DMS114 treated with DMSO at 0.1 percent for 48 hours (cell line): ENCODE measurements at regions not wholly inside any gene's neighbourhood (a gene's known extent, or its start where the extent isn't known, plus 50 kb on each side); places are given as distances from the start of the nearest gene placed in this dataset.

Source experiments
- DNase-seq: peaks from one replicate; lab custom pipeline; 2025; ENCODE audit not compliant: unreplicated experiment; lab: John Stamatoyannopoulos, UW

DNA sequence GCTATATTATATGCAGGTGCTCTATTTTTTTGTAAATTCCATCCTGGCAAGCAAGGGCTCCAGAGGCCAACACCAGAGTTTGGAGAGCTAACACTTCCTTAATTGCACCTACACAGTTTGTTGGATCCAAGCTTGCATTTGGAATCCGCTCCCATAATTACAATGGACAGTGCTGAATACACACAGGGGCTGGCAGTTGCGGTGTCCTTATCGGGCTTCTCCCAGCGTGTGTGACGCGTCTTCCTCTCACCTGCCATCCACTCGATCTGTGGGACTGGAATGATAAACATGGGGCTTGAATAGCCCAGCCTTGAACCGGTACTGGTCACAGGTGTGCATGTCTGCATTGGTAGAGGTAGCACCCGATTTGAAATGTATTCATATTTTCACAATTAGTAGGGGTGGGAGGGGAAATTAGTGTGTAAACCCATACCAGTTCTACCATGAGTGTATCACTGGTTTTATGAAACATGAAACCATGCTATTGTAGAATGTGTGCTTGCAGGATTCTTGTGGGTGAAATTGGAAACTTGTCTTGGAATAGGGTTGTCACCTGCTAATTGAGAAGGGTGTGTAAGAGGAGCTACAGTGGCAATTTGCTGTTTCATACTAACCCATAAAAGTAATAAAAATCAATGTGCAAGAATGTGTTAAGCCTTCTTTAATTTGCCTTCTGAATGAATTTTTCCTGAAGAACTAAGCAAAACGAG lies 316.5 kb downstream of the WDR11 start:
- DNase-seq: no peak

- no peak for DNase-seq
These were observed 317.5 kb downstream of the WDR11 start for GRCh38 chr10:121168545-121169216.

- no peak for DNase-seq
These were observed 318.2 kb downstream of the WDR11 start for GRCh38 chr10:121169406-121169805.

- no peak for DNase-seq
These were observed 320.9 kb downstream of the WDR11 start for GRCh38 chr10:121171825-121172787.

DNA sequence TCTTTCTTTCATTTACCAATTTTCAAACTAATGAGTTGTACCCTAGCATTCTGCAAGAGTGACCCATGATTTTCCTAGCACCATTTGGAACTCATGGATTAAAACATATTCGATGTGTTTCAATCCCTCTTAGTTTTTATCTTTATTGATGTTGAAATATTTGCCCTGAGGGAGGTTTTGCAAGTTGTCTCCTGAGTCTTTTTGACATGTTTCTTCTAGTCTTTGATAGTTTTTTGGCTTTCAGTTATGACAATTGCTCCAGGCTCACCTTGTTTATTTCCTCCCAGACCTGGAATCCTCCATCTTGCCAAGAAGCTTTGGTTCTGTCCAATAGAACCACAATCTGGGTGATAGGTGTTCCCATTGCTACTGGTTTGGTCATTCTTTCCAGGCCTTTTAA lies 327.8 kb downstream of the WDR11 start:
- DNase-seq: no peak

DNA sequence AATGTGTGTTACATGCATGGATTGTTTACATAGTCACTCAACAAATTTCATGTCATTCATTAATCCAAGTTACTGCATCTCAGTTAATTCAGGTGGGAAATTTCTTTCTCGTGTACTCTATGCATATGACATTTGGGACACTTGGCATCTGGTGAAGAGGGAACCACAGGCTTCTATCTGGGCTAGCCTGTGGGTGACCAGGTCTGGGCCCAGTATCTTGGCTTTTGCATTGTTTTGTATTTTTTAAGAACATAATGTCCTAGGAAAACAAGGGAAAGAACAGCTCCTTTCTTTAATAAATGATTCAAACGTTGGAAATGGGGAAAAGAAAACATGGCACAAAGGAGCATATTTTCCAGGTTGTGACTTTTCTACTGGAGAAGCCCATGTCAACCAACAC lies 331.1 kb downstream of the WDR11 start:
- DNase-seq: no peak

DNA sequence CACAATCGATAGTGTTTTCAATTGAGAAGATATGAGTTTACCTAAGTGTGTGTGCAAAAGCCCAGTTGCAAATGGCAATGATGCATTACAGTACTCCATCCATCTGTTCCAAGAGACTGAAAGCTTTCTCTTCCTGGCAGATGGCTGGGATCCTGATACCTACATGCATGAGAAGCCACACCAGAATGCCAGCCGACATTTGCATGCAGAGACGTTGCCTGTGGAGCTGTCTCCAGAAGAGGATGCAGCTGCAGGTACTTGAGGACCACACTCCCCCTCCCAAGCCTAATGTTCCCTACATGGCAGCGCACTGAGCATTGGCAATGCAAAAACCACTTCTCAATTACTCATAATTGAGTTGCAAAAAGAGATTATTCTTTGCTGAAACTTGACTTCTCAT lies 332.1 kb downstream of the WDR11 start:
- no peak for DNase-seq

DNA sequence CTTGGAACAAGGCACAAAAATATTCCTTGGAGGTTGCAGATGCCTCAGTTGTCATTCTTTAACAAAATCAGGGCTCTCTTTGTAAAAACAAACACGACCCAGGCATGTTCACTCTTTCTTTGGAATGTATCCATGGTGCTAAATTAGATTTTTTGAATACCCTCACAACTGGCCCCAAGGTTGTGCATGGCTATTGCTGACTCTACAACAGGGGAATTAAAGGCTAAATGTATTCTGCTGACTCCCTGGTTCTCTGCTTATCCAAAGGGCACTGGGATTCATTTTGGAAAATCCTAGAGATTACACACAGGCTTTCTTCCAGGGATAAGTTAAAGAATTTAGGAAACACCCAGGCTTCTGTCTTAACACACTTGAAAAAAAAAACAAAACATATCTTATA lies 332.5 kb downstream of the WDR11 start:
- no peak for DNase-seq

DNA sequence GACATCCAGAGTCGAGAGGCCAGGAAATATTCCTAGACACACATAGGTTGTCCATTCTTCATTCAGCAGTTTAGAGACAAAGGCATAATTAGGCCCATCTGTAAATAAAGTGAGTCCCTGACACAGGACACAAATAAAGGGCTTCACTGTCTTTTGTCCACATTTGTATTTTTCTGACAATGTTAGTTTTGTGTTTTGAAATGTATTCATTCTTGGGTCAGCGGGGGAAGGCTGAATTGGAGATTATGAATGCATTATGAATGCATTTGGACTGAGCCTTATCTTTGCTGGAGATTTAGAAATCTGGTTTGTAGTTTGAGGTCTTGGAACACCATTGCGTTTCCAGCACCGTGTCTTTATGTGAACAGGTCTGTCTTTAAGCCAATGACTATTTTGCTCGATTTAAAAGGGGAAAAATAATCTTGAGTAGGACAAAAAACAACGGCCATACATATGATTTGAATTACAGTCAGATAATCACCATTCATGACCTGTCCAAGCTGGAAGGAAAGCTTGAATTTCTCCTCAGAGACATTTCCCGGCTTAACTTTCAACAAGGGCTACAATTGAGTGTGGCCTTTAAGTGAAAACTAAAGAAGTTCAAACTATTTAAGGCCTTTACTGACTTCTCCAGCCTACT lies 334.8 kb downstream of the WDR11 start:
- no peak for DNase-seq

GRCh38 chr10:121187391-121187790 lies 336.2 kb downstream of the WDR11 start:
- no peak for DNase-seq

DNA sequence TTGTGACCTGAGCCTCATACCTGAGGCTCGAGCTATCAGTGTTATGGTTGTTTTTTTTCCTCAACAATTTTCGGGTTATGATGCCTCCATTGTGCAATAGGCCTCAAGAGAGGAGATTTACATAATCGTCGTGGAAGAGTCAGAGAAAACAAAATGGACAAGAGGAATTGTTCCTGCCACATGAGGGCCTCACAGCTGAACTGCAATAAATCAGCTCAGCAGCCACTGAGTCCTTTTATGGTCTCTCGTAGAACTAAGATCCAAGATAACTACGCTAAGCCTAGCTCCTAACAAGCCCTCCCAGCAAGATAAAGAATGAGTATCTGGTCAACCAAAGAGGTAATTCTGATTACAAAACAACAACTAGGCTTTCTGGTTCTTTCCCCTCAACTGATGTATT lies 336.8 kb downstream of the WDR11 start:
- DNase-seq: no peak

DNA sequence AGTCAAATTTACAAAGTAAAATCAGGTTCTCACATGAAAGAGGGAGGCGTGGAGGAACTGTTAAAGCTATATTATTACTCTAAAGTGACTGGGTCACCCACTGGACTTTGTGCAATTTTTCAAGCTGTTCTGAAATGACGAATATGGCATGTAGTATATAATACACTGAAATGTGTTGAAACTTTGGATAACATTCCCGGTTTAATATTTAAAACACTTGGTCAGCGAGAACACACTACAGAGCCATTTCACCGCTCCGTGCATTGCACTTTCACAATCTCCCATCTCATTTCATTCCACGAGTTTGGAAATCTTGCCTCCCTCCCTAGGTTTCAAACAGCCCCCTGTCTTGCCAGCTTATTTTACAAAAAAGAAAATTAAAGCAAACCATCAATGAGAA lies 337.9 kb downstream of the WDR11 start:
- DNase-seq: no peak

DNA sequence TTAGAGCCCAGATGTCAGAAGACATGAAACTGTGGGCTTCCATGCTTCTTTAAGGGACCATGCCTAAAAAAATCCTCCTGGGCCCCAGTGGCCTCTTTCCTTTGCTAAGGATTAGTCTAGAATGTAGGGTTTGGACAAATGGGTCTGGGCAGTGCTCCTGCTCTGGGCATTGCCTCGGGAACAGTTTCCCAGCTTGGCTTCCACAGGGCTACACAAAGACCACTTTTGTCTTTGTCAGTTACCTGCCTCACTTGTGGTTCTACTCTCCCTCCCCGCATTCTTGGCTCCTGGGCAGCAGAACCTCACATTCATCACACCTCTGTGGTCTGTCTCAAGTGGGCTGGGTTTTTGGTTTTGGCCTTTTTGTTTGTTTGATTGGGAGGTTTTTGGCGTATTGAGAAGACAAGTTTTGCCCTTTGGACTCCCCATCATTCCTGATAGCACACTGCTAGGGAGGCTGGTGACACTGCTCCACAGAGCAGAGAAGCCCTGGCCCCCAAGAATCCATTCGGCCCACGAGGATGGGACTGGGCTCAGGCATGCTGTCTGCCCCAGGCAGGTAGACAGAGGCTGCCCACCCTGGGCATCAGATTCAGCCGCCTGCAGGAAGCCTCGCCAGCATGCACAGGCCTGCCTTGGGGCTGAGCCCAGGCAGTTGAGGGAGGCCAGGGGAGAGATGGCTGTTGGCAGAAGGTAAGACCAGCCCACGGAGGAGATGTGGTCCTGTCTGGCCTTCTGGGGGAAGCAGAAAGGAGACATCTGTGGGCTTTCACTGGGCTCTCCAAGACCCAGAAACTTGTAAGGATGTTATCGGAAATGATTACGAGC lies 343.7 kb downstream of the WDR11 start:
- no peak for DNase-seq

DNA sequence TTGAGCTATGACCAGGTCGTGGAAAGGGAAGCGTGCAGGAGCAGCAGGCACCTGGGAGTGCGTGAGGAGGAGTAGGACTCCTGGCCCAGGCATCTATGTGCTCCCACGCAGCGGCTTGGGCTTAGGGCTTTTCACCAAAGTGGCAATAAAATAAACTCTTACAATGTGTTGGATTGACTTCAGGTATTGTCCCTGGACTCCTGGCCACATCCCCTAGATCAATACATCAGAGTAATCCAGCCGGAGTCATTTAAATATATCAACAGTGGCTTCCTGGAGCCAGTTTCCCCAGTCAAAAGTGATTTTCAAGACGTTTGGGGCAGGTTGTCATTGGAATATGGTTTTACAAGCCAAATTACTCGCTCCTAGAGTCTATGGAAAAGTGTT lies 344.4 kb downstream of the WDR11 start:
- no peak for DNase-seq

- no peak for DNase-seq
These were observed 347.9 kb downstream of the WDR11 start for GRCh38 chr10:121199081-121199480.

DNA sequence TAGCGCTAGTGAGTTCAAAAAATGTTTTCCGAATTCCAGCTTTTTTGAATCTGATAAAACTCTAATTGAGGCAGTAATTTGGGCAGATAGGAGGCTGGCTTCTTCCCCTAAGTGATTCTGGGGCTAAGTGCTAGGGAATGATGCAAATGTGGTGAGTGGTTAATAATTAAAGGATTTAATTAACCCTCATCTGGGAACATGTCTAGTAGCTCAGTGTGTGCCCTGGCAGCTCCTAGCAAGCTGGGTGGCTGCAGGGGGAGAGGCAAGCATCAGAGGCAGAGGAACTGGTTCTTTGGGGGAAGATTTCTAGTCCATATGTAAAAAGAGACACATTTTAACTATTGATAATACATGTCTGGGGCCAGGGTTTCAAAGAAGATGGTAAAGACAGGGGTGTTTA lies 354.5 kb downstream of the WDR11 start:
- no peak for DNase-seq

DNA sequence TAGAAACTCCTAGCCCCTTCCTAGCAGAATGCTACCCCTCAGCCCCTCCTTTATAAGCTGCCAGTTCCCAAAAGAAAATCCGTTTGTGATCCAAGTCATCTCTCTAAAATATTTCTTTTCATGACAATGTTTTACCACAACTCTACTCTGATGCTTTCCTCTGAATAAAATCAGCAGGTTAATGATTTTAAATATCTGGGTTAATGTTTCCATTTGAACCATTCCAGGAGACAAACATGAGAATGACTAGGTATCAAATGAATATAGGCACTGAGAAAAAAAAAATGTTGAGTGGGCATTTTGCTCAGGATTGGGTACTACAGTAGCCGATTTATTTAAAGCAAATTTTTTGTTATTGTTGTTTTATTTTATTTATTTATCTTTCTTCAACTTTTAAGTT lies 360.3 kb downstream of the WDR11 start:
- no peak for DNase-seq

DNA sequence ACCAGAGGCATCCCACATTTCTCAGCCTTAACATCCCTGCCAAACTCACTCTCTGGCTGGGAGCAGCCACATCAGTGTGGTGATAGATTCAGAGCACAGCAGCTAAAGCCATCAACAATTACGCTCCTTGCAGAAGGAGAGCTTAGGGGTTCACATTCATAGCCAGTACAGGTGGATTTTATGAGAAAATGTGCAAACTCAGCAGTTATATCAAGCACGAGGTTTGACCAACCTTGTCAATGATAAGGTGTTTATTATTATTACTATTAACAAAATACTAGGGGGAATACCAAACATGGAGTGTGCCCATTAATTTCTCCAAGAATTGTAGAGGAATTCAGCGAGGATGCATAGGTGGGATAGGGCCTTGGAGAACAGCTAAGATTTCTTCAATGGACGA lies 362.3 kb downstream of the WDR11 start:
- DNase-seq: no peak

GRCh38 chr10:121216295-121216694 lies 365.1 kb downstream of the WDR11 start:
- DNase-seq: no peak

DNA sequence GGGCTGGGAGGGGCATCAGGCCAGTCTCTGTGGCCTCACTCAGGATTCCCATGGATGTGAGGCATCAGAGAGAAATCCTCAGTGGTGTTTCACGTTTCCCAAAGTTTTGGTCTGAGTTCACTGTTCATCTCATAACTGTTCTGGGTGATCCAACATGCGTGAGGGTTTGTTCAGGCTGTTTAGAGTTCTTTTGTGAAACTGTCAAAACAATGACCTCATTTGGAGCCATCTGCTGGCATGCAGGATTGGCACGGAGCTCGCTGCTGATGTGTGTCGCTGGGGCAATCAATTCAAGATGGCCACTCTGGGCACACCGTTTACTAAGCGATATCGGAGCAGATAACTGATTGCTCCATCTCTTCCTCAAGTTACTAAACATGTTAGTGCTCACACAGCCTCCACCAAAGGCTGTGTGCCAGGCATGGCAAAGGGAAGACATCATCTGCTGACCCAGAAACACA lies 365.6 kb downstream of the WDR11 start:
- DNase-seq: no peak
